ENCODE measurements at regions not wholly inside any gene's neighbourhood (a gene's known extent, or its start where the extent isn't known, plus 50 kb on each side); places are given as distances from the start of the nearest gene placed in this dataset.
"Not testable (repeated sequence)": the region's sequence is repeated elsewhere in the genome, so short reads cannot be mapped to it uniquely, and the experiment has no call there.

GRCh38 chr12:23388898-23389297 is 560.6 kb downstream of the SOX5 start:
- H3K36me3 Mint-ChIP-seq; H3K27ac ChIP-seq (ENCODE audit: low read length); H3K4me1 Mint-ChIP-seq; POLR2A ChIA-PET; H3K4me3 ChIP-seq (ENCODE audit: control insufficient read depth in 1 of 2, extremely low read depth in 1 of 2, low read length in 1 of 2); ATAC-seq (replicated peaks in 1 of 4); H3K27ac Mint-ChIP-seq; H3K27me3 Mint-ChIP-seq; CTCF ChIA-PET; H3K4me3 Mint-ChIP-seq; H3K27me3 ChIP-seq (replicated peaks in 1 of 2; ENCODE audit: control insufficient read depth in 2 of 2, extremely low read depth in 1 of 2, insufficient read depth in 2 of 2, low read length in 1 of 2); H3K9me3 ChIP-seq; DNase-seq; H3K36me3 ChIP-seq (ENCODE audit: control insufficient read depth in 2 of 2, extremely low read depth in 1 of 2, insufficient read depth in 1 of 2, low read length in 1 of 2); H3K4me1 ChIP-seq (ENCODE audit: control insufficient read depth in 1 of 2, extremely low read depth in 1 of 2, insufficient read depth in 2 of 2, low read length in 2 of 2): not testable (repeated sequence)
- H3K9me3 Mint-ChIP-seq: peaks cover 8 to 20% (median 13%) of the 10 kb centered on the region in 3 donors
- 83% methylated on average over 9 of the region's 9 CpGs for WGBS (ENCODE audit: insufficient coverage)

GRCh38 chr12:23389315-23389714 is 560.2 kb downstream of the SOX5 start:
- H3K27me3 ChIP-seq (replicated peaks in 1 of 2; ENCODE audit: control insufficient read depth in 2 of 2, extremely low read depth in 1 of 2, insufficient read depth in 2 of 2, low read length in 1 of 2); H3K9me3 ChIP-seq; H3K27ac ChIP-seq (ENCODE audit: low read length); H3K4me1 Mint-ChIP-seq; H3K36me3 ChIP-seq (ENCODE audit: control insufficient read depth in 2 of 2, extremely low read depth in 1 of 2, insufficient read depth in 1 of 2, low read length in 1 of 2); DNase-seq; POLR2A ChIA-PET; CTCF ChIA-PET; H3K36me3 Mint-ChIP-seq; H3K4me1 ChIP-seq (ENCODE audit: control insufficient read depth in 1 of 2, extremely low read depth in 1 of 2, insufficient read depth in 2 of 2, low read length in 2 of 2); ATAC-seq (replicated peaks in 1 of 4); H3K27me3 Mint-ChIP-seq; H3K4me3 Mint-ChIP-seq; H3K4me3 ChIP-seq (ENCODE audit: control insufficient read depth in 1 of 2, extremely low read depth in 1 of 2, low read length in 1 of 2); H3K27ac Mint-ChIP-seq: not testable (repeated sequence)
- 100% methylated on average over 1 of the region's 4 CpGs for WGBS (ENCODE audit: insufficient coverage)
- peaks cover 10 to 20% (median 13%) of the 10 kb centered on the region in 3 donors for H3K9me3 Mint-ChIP-seq

GRCh38 chr12:23399402-23399933 is 550.0 kb downstream of the SOX5 start:
- ChIA-PET POLR2A (no interaction called here), CTCF (no interaction called here)
- Mint-ChIP-seq H3K27ac (no peak overlapping the region), H3K4me1 (no peaks in the 10 kb centered on the region), H3K36me3 (no peaks in the 10 kb centered on the region), H3K9me3 (peaks cover 0 to 9% (median 2%) of the 10 kb centered on the region in 3 donors), H3K4me3 (no peak overlapping the region), H3K27me3 (no peaks in the 10 kb centered on the region)
- WGBS (ENCODE audit: insufficient coverage): no CpG with 5 or more reads among the region's 2 CpGs
- DNase-seq: no peak
- Histone ChIP-seq H3K4me1 (ENCODE audit: control insufficient read depth in 1 of 2, extremely low read depth in 1 of 2, insufficient read depth in 2 of 2, low read length in 2 of 2) (no peaks in the 10 kb centered on the region), H3K9me3 (no peaks in the 10 kb centered on the region), H3K4me3 (ENCODE audit: control insufficient read depth in 1 of 2, extremely low read depth in 1 of 2, low read length in 1 of 2) (no peak overlapping the region), H3K36me3 (ENCODE audit: control insufficient read depth in 2 of 2, extremely low read depth in 1 of 2, insufficient read depth in 1 of 2, low read length in 1 of 2) (no peaks in the 10 kb centered on the region), H3K27ac (ENCODE audit: low read length) (no peak overlapping the region), H3K27me3 (replicated peaks in 1 of 2; ENCODE audit: control insufficient read depth in 2 of 2, extremely low read depth in 1 of 2, insufficient read depth in 2 of 2, low read length in 1 of 2) (no peaks in the 10 kb centered on the region)
- ATAC-seq (replicated peaks in 1 of 4): no peak

GRCh38 chr12:23415180-23415579 is 534.3 kb downstream of the SOX5 start:
- H3K4me1 ChIP-seq (ENCODE audit: control insufficient read depth in 1 of 2, extremely low read depth in 1 of 2, insufficient read depth in 2 of 2, low read length in 2 of 2): no peaks in the 10 kb centered on the region
- no peak overlapping the region for H3K4me3 ChIP-seq (ENCODE audit: control insufficient read depth in 1 of 2, extremely low read depth in 1 of 2, low read length in 1 of 2)
- no peaks in the 10 kb centered on the region for H3K4me1 Mint-ChIP-seq
- H3K27ac Mint-ChIP-seq: no peak overlapping the region
- no peaks in the 10 kb centered on the region for H3K36me3 ChIP-seq (ENCODE audit: control insufficient read depth in 2 of 2, extremely low read depth in 1 of 2, insufficient read depth in 1 of 2, low read length in 1 of 2)
- H3K36me3 Mint-ChIP-seq: no peaks in the 10 kb centered on the region
- H3K27me3 Mint-ChIP-seq: no peaks in the 10 kb centered on the region
- H3K9me3 ChIP-seq: no peaks in the 10 kb centered on the region
- no peak overlapping the region for H3K4me3 Mint-ChIP-seq
- DNase-seq: no peak
- no peak overlapping the region for H3K27ac ChIP-seq (ENCODE audit: low read length)
- ChIA-PET CTCF (interaction anchor here in 1 of 2 donors (0.6 kb wide), 1 partner anchor 61 kb away, joined by 4 read pairs; no protein-coding TSS in a partner anchor), POLR2A (no interaction called here)
- H3K27me3 ChIP-seq (replicated peaks in 1 of 2; ENCODE audit: control insufficient read depth in 2 of 2, extremely low read depth in 1 of 2, insufficient read depth in 2 of 2, low read length in 1 of 2): no peaks in the 10 kb centered on the region
- peaks cover 6 to 14% (median 9%) of the 10 kb centered on the region in 3 donors for H3K9me3 Mint-ChIP-seq
- no peak for ATAC-seq (replicated peaks in 1 of 4)
- 82% methylated on average over 3 of the region's 3 CpGs for WGBS (ENCODE audit: insufficient coverage)

- H3K27me3 ChIP-seq (replicated peaks in 1 of 2; ENCODE audit: control insufficient read depth in 2 of 2, extremely low read depth in 1 of 2, insufficient read depth in 2 of 2, low read length in 1 of 2): no peaks in the 10 kb centered on the region
- H3K4me3 ChIP-seq (ENCODE audit: control insufficient read depth in 1 of 2, extremely low read depth in 1 of 2, low read length in 1 of 2): no peak overlapping the region
- no peak for ATAC-seq (replicated peaks in 1 of 4)
- DNase-seq: no peak
- ChIA-PET POLR2A (no interaction called here), CTCF (no interaction called here)
- WGBS (ENCODE audit: insufficient coverage): 56% methylated on average over 5 of the region's 6 CpGs
- no peaks in the 10 kb centered on the region for H3K36me3 ChIP-seq (ENCODE audit: control insufficient read depth in 2 of 2, extremely low read depth in 1 of 2, insufficient read depth in 1 of 2, low read length in 1 of 2)
- no peaks in the 10 kb centered on the region for H3K27me3 Mint-ChIP-seq
- no peaks in the 10 kb centered on the region for H3K36me3 Mint-ChIP-seq
- no peak overlapping the region for H3K27ac ChIP-seq (ENCODE audit: low read length)
- H3K4me1 ChIP-seq (ENCODE audit: control insufficient read depth in 1 of 2, extremely low read depth in 1 of 2, insufficient read depth in 2 of 2, low read length in 2 of 2): no peaks in the 10 kb centered on the region
- no peak overlapping the region for H3K27ac Mint-ChIP-seq
- no peaks in the 10 kb centered on the region for H3K9me3 ChIP-seq
- H3K9me3 Mint-ChIP-seq: peaks cover 2 to 11% (median 5%) of the 10 kb centered on the region in 3 donors
- no peaks in the 10 kb centered on the region for H3K4me1 Mint-ChIP-seq
- no peak overlapping the region for H3K4me3 Mint-ChIP-seq
These were observed 527.9 kb downstream of the SOX5 start for GRCh38 chr12:23421556-23421955.

- Histone ChIP-seq H3K36me3 (ENCODE audit: control insufficient read depth in 2 of 2, extremely low read depth in 1 of 2, insufficient read depth in 1 of 2, low read length in 1 of 2) (no peaks in the 10 kb centered on the region), H3K4me3 (ENCODE audit: control insufficient read depth in 1 of 2, extremely low read depth in 1 of 2, low read length in 1 of 2) (no peak overlapping the region), H3K4me1 (ENCODE audit: control insufficient read depth in 1 of 2, extremely low read depth in 1 of 2, insufficient read depth in 2 of 2, low read length in 2 of 2) (no peaks in the 10 kb centered on the region), H3K27me3 (replicated peaks in 1 of 2; ENCODE audit: control insufficient read depth in 2 of 2, extremely low read depth in 1 of 2, insufficient read depth in 2 of 2, low read length in 1 of 2) (no peaks in the 10 kb centered on the region), H3K9me3 (no peaks in the 10 kb centered on the region), H3K27ac (ENCODE audit: low read length) (no peak overlapping the region)
- 76% methylated on average over 3 of the region's 5 CpGs for WGBS (ENCODE audit: insufficient coverage)
- no peaks in the 10 kb centered on the region for H3K4me1 Mint-ChIP-seq
- H3K36me3 Mint-ChIP-seq: no peaks in the 10 kb centered on the region
- DNase-seq (no peak), ATAC-seq (replicated peaks in 1 of 4) (no peak)
- H3K9me3 Mint-ChIP-seq: peaks cover 2 to 14% (median 5%) of the 10 kb centered on the region in 3 donors
- no peaks in the 10 kb centered on the region for H3K27me3 Mint-ChIP-seq
- POLR2A ChIA-PET: no interaction called here
- H3K4me3 Mint-ChIP-seq: no peak overlapping the region
- CTCF ChIA-PET: no interaction called here
- no peak overlapping the region for H3K27ac Mint-ChIP-seq
These were observed 526.3 kb downstream of the SOX5 start for GRCh38 chr12:23423097-23423687.

- ChIA-PET CTCF (no interaction called here), POLR2A (no interaction called here)
- WGBS (ENCODE audit: insufficient coverage): no CpG with 5 or more reads among the region's 2 CpGs
These were observed 525.7 kb downstream of the SOX5 start for GRCh38 chr12:23423796-23424195.

More at GRCh38 chr12:23423796-23424195, 525.7 kb downstream of the SOX5 start:
- ATAC-seq (replicated peaks in 1 of 4) (no peak), DNase-seq (no peak)
- Mint-ChIP-seq H3K27ac (no peak overlapping the region), H3K4me3 (no peak overlapping the region), H3K9me3 (peaks cover 2 to 14% (median 5%) of the 10 kb centered on the region in 3 donors), H3K36me3 (no peaks in the 10 kb centered on the region), H3K4me1 (no peaks in the 10 kb centered on the region), H3K27me3 (no peaks in the 10 kb centered on the region)
- no peaks in the 10 kb centered on the region for H3K36me3 ChIP-seq (ENCODE audit: control insufficient read depth in 2 of 2, extremely low read depth in 1 of 2, insufficient read depth in 1 of 2, low read length in 1 of 2)
- H3K9me3 ChIP-seq: no peaks in the 10 kb centered on the region
- H3K27me3 ChIP-seq (replicated peaks in 1 of 2; ENCODE audit: control insufficient read depth in 2 of 2, extremely low read depth in 1 of 2, insufficient read depth in 2 of 2, low read length in 1 of 2): no peaks in the 10 kb centered on the region
- H3K27ac ChIP-seq (ENCODE audit: low read length): no peak overlapping the region
- H3K4me3 ChIP-seq (ENCODE audit: control insufficient read depth in 1 of 2, extremely low read depth in 1 of 2, low read length in 1 of 2): no peak overlapping the region
- H3K4me1 ChIP-seq (ENCODE audit: control insufficient read depth in 1 of 2, extremely low read depth in 1 of 2, insufficient read depth in 2 of 2, low read length in 2 of 2): no peaks in the 10 kb centered on the region

Measured in T-cell (primary cell).